Peyer's patch (tissue), 4 donors: ENCODE measurements at regions not wholly inside any gene's neighbourhood (a gene's known extent, or its start where the extent isn't known, plus 50 kb on each side); places are given as distances from the start of the nearest gene placed in this dataset.

ENCODE experiments used
- CTCF ChIP-seq, 6 experiments: fragments of 450-650 bp in 4 of 6; fragments of 200-600 bp in 2 of 6; sonication (generic) in 1 of 6; IDR thresholded peaks; one replicate each; pipeline ENCODE4 v1.5.1; 2017 to 2019; ENCODE audit warnings: antibody characterized with exemption in 6 of 6, mild to moderate bottlenecking in 3 of 6, moderate library complexity in 1 of 6
- POLR2A ChIP-seq, 2 donors: fragments of 450-650 bp; IDR thresholded peaks; one replicate each; pipeline ENCODE4 v1.5.1; 2017; ENCODE audit warnings: antibody characterized with exemption in 2 of 2, mild to moderate bottlenecking in 2 of 2, moderate library complexity in 2 of 2

GRCh38 chr1:244287726-244288125 lies 164.0 kb downstream of the ADSS2 start:
- no peak for TF ChIP-seq CTCF (IDR thresholded peaks at IDR 0.05)
- TF ChIP-seq POLR2A (IDR thresholded peaks at IDR 0.05), result no peak
